ENCODE measurements at regions not wholly inside any gene's neighbourhood (a gene's known extent, or its start where the extent isn't known, plus 50 kb on each side); places are given as distances from the start of the nearest gene placed in this dataset.

GRCh38 chr14:76617440-76617839 lies 143.8 kb upstream of the VASH1 start:
- H3K4me3 ChIP-seq (ENCODE audit: low read depth, low read length): no peak overlapping the region
- no peak for DNase-seq (ENCODE audit: low read depth)
- TF ChIP-seq CTCF (IDR thresholded peaks at IDR 0.05; ENCODE audit: insufficient read depth, low read length): no peak

GRCh38 chr14:76636602-76637001 lies 124.7 kb upstream of the VASH1 start:
- no peak for DNase-seq (ENCODE audit: low read depth)
- TF ChIP-seq CTCF (IDR thresholded peaks at IDR 0.05; ENCODE audit: insufficient read depth, low read length): no peak
- H3K4me3 ChIP-seq (ENCODE audit: low read depth, low read length): no peak overlapping the region

GRCh38 chr14:76638841-76639240 lies 122.4 kb upstream of the VASH1 start:
- no peak for DNase-seq (ENCODE audit: low read depth)
- no peak overlapping the region for H3K4me3 ChIP-seq (ENCODE audit: low read depth, low read length)
- TF ChIP-seq CTCF (IDR thresholded peaks at IDR 0.05; ENCODE audit: insufficient read depth, low read length): no peak

GRCh38 chr14:76639606-76640229 lies 121.5 kb upstream of the VASH1 start:
- no peak for DNase-seq (ENCODE audit: low read depth)
- no peak overlapping the region for H3K4me3 ChIP-seq (ENCODE audit: low read depth, low read length)
- TF ChIP-seq CTCF (IDR thresholded peaks at IDR 0.05; ENCODE audit: insufficient read depth, low read length): no peak

- no peak for DNase-seq (ENCODE audit: low read depth)
- no peak for TF ChIP-seq CTCF (IDR thresholded peaks at IDR 0.05; ENCODE audit: insufficient read depth, low read length)
- no peak overlapping the region for H3K4me3 ChIP-seq (ENCODE audit: low read depth, low read length)
Observed at GRCh38 chr14:76640923-76641395, 120.3 kb upstream of the VASH1 start.

GRCh38 chr14:76641541-76641940 lies 119.7 kb upstream of the VASH1 start:
- DNase-seq (ENCODE audit: low read depth): no peak
- no peak for TF ChIP-seq CTCF (IDR thresholded peaks at IDR 0.05; ENCODE audit: insufficient read depth, low read length)
- H3K4me3 ChIP-seq (ENCODE audit: low read depth, low read length): no peak overlapping the region

- no peak overlapping the region for H3K4me3 ChIP-seq (ENCODE audit: low read depth, low read length)
- TF ChIP-seq CTCF (IDR thresholded peaks at IDR 0.05; ENCODE audit: insufficient read depth, low read length): no peak
- no peak for DNase-seq (ENCODE audit: low read depth)
Observed at GRCh38 chr14:76643887-76644286, 117.4 kb upstream of the VASH1 start.

All from fibroblast of the aortic adventitia (primary cell).